ENCODE measurements at regions not wholly inside any gene's neighbourhood (a gene's known extent, or its start where the extent isn't known, plus 50 kb on each side); places are given as distances from the start of the nearest gene placed in this dataset.

DNA sequence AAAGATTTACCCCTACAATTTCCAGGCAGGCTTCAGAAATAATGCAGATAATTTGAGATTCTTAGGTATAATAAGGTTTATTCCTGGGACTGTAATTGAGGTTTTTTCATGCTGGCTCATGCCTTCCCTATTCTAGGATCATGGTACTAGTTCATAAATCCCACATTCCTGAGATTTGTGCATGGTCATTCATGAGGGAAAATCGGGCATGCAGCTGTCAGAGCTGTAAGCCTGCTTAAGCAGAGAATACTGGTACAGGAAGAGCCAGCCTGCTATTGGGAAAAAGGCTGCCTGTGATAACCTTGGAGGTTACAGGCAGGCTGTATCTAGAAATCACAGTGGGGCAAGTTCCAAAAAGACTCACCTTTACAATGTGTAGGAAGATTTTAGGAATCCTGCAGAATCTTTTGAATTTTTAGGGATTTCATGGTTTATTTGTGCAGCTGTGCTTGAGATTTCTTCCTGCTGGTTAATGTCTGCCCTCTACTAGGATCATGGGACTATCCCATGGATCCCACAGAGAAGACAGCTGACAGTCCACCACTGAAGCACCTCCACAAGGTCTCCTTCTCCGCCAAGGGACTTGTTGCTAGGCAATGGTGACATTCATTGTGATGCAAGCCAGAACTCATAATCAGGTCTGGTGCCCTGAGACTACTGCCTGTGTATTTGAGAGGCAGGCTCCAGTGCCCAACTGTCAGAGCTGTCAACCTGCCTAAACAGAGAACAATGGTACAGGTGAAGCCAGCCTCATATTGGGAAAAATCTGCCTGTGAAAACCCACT lies 646.2 kb upstream of the TSPY4 start:
- no peak for DNase-seq

DNA sequence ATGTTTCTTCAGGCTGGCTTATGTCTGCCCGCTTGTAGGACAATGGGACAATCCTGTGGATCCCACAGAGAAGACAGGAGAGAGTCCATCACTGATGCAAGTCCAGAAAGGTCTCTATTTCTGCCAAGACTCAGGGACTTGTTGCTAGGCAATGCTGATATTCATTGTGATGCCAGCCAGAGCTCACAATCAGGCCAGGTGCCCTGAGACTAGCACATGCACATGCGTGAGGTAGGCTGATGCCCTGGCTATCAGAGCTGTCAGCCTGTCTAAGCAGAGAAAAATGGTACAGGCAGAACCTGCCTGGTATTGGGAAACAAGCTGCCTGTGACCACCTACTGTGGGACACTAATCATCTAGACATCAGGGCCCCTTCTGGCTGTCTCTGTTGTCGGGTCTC lies 638.7 kb upstream of the TSPY4 start:
- DNase-seq, result no peak

DNA sequence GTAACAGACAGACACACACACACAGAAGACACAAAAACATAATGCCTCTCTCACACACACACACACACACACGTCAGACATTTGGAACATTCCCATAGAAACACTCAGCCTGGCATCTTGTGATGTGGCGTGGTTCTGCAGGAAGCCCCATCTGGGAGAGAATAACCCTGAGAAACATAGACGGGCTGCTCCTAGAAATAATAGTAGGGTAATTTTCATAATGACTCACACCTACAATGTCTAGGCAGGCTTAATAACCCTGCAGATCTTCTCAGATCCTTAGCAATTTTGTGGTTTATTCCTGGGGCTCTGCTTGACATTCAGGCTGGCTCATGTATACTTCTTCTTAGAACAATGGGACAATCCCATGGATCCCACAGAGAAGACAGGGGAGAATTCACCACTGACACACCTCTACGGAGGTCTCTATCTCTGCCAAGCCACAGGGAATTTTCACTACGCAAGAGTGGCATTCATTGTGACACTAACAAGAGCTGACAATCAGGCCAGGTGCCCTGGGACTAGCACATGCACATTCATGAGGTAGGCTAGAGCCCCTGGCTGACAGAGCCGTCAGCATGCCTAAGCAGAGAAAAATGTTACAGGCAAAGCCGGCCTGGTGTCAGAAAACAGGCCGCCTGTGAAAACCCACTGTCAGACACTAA lies 631.5 kb upstream of the TSPY4 start:
- no peak for DNase-seq

DNA sequence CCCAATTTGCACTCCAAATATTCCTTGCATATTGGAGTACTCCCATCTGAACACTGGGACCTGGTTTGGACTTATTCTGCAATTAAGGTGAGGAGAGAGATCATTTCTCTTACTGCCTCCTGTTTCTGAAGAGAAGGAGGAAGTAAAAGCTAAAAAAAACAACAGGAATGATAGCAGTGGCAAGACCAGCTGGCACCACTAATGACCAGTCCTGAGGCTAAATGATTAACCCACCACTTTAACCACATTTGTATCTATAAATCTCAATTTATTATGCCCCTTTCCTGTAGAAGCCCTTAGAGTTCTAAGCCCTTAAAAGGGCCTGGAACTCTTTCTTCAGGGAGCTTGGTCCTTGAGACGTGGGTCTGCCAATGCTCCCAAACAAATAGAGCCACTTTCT lies 625.0 kb upstream of the TSPY4 start:
- DNase-seq, result no peak

DNA sequence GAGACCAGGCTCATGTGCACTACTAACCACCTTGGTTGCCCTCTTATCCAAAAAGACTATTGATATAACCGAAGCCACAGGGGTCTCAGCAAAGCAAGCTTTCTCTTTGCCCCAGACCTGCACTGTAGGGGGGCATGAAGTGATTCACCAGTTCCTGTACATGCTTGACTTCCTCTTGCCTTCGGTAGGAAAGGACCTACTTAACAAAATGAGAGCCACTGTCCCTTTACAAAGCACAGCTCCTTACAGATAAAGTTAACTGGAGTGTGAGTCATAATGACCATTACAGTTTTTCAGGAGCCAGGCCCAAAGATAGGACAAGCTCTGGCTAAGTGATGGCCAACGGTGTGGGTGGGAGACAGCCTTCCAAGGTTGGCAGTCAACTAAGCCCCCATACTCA lies 622.0 kb upstream of the TSPY4 start:
- DNase-seq, result no peak

DNA sequence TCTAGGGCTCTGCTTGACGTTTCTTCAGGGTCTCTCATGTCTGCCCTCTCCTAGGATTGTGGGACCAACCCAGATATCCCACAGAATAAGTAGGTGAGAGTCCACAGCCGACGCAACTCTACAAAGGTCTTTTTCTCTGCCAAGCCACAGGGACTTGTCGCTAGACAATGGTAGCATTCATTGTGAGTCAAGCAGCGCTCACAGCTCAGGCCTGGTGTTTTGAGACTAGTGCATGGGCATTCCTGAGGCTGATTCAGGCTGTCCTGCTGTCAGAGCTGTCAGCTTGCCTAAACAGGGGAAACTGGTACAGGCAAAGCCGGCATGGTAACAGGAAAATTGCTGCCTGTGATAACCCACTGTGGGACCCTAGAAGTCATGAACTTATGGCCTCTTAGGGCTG lies 610.6 kb upstream of the TSPY4 start:
- DNase-seq, result no peak

DNA sequence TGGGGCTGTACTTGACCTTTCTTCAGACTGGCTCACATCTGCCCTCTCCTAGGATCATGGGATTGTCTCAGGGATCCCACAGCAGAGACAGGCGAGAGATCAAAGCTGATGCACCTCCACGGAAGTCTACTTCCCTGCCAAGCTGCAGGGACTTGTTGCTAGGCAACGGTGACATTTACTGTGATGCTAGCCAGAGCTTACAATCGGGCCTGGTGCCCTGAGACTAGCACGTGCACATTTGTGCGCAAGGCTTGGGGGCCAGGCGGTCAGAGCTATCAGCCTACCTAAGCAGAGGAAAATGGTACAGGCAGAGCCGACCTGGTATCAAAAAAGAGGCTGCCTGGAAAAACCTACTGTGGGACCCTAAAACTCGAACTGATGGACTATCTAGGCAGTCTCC lies 607.3 kb upstream of the TSPY4 start:
- no peak for DNase-seq

DNA sequence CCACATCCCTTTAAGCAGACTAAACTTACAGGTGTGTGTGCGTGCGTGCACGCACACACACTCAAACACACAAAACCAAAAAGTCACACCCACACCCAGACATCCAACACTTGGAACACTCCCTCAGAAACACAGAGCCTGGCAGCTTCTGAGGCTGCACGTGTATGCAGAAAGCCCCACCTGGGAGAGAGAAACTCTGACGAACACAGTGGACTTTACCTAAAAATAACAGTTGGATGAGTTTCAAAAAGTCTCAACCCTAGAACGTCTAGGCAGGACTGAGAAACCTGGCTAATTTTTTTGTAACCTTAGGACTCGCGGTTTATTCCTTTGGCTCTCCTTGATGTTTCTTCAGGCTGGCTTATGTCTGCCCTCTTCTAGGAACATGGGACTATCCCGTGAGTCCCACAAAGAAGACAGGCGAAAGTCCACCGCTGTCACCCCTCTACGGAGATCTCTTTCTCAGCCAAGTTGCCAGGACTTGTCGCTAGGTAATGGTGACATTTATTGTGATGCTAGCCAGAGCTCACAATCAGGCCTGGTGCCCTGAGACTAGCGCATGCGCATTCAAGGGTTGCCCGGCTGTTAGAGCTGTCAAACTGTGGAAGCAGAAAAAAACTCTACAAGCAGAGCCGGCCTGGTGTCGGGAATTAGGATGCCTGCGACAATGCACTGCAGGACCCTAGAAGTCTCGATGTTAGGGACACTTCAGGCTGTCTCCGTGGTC lies 595.8 kb upstream of the TSPY4 start:
- no peak for DNase-seq

DNA sequence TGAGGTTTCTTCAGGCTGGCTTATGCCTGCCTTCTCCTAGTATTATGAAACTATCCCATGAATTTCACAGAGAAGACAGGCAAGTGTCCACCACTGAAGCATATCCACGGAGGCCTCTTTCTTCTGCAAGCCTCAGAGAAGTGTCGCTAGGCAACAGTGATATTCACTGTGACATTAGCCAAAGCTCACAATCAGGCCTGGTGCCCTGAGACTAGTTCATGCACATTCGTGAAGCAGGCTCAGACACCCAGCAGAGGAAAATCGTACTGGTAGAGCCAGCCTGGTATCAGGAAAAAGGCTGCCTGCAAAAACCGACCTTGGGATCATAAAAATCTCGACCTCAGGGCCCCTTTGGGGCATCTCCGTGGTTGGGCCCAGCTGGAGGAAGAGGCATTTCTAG lies 573.1 kb upstream of the TSPY4 start:
- no peak for DNase-seq

DNA sequence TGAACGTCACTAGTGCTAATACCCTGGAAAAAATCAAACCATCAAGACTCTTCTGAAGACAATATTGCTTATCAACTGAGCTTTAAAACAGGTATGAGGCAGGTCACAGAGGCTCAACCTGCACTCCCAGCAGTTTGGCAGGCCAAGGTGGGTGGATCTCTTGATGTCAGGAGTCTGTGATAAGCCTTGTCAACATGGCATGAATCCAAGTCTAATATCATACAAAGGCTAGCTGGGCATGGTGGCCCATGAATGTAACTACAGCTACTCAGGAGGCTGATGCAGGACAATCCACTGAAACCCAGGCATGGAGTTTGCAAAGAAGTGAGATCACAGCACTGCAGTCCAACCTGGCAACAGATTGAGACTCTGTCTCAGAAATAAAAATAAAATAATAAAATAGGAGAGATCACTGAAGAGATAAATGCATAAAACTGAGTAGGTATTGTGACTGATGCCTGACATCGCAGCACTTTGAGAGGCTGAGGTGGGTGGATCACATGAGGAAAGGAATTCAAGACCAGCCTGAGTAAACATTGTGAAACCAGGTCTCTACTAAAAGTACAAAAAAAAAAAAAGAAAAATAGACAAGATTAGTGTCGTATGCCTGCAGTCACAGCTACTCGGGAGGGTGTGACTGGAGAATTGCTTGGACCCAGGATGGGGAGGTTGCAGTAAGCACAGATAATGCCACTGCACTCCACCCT lies 555.9 kb upstream of the TSPY4 start:
- no peak for DNase-seq

DNA sequence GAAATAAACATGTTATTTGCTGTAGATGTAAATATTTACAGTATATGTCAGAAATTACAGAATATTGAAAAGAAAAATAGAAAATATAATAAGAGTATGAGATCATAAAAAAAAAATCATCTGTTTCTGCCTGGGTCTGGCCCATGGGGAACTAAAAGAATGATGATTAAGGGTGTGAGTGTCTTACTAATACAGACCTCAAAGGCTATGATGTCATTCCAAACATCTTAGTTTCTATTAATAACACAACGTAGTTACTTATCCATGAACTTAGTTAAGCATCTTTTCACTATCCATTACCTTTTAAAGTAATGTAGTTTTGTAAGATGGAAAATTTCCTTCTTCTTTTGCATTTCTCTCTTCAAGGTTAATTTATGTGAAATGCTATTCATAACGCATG lies 542.7 kb upstream of the TSPY4 start:
- no peak for DNase-seq

DNA sequence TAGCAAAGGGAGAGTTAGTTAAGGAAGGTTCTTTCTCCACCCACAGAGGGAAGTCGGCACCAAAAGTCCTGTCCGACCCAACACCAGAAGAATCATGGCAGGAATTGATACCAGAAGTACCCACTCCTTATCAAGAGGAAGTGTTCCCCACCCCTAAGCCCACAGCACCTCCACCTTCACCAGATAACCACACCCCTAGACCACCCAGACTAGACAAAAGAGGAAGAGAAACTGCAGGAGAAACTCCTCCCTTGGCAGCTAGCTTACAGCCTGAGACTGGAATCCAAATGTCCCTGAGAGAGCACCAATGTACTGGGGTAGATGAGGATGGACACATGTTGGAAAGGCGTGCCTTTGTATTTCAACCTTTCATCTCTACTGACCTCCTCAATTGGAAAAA lies 532.9 kb upstream of the TSPY4 start:
- no peak for DNase-seq

DNA sequence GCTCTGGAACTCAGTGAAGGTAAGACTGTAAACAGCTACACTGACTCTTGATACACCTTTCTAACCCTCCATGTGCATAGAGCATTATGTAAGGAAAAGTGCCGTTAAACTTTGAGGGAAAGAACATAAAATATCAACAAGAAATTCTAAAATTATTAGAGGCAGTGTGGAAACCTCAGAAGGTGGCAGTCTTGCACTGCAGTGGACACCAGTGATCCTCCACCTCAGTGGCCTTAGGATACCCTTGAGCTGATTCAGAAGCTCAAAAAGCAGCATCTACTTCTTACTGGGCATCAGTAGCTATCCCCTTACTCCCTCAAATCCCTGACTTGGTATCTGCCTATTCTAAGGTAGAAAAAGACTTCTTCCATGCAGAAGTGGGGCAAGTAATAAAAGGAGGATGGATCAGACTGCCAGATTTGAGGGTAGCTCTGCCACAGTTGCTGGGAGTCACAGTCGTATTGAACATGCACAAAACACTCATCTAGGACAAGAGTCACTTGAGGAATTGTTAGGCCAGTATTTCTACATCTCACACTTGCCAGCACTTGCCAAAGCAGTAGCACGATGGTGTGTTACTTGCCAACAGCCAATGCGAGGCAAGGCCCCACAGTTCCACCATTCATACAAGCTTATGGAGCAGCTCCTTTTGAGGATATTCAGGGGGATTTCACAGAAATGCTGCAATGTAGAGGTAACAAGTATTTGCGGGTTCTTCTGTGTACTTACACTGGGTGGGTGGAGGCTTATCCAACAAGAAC lies 529.4 kb upstream of the TSPY4 start:
- DNase-seq, result no peak

DNA sequence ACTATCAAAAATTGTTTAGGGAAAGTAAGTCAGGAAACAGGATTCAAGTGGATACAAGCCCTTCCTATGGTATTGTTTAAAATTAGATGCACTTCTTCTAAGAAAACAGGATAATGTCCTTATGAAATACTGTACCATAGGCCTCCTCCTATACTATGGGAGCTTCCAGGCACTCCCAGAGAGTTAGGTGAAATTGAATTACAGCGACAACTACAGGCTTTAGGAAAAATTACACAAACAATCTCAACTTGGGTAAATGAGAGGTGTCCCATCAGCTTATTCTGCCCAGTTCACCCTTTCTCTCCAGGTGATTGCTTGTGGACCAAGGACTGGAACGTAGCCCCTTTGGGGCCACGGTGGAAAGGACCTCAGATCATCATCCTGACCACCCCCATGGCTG lies 528.7 kb upstream of the TSPY4 start:
- DNase-seq, result no peak

DNA sequence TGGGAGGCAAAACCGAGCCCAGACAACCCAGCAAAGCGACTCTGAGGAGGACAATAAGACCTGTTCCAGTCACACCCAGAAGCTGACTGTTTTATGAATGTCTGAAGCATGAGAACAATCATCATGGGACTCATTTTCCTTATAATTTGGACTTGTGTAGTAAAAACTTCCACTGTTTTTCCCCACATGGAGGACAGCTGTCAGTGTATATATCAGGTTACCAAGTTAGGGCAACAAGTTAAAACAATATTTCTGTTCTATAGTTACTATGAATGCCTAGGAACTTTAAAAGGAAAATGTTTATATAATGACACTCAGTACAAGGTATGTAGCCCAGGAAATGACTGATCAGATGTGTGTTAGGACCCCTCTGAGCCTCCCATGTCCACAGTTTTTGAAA lies 528.2 kb upstream of the TSPY4 start:
- DNase-seq, result no peak

DNA sequence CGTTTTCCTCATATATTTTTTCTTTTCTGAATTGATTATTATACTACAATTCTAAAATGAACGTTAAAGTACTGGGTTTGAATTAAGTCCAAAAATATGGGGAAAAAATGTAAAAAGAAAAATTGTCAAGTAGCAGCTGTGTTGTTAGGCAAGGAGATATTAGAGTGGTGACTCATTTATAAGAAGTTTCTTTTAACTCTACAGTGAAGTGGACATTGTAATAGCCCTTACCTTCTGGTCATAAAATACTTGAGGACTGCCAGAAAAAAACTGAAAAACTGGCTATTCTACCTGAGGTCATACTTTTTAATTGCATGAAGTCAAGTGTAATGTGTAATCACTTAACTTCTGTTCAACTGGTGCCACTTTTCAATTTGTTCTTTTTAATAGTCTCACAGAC lies 523.1 kb upstream of the TSPY4 start:
- DNase-seq, result no peak

DNA sequence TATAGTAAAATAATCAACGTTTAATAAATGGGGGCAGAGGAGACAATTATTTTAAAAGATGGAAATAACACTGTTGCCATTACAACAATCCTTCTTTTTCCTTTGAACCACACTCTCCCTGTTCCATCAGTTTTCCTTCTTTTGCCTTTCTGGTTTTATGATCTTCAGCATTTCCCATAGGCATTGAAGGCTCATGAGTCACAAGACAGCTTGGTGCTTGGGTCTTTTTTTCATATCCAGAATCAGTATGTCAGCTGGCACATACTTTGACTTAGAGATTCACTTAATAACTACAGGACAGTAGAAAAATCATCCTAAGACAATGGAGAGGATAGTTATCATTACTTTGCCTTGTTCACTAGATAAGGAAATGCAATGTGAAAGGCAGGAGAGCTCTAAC lies 521.6 kb upstream of the TSPY4 start:
- no peak for DNase-seq

DNA sequence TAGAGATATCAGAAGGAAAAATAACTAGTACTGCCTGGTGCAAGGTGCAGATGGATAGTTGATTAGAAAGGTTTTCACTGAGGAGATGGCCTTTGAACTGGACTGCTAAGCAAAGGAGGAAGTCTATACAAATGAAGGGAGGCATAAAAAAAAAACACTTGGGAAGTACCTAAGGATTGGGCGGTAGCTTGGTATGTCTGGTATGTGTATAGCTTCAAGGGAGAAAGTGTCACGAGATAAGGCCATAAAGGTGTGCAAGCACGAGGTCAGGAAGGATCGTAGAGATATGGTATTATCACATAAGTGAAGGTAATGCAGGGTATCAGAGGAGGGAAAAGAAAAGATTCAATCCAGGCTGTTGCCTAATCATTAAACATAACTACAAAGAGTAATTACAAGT lies 517.2 kb upstream of the TSPY4 start:
- no peak for DNase-seq

DNA sequence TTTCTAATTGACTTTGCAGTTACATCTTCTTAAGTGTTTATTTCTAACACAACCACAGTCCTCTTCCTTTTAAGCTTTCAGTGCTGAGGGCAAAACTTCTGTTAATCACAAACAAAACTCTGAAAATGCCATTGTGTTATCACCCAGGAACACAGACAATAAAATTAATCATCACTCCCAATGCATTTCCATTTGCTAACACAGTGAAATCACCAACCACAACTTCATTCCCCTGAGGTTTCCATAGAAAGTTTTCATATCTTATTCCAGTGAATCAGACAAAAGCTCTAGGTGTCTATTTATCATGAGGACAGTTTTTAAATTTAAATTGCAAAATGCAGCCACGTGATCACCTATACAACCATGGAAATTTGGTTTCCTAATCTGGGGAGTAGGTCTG lies 516.2 kb upstream of the TSPY4 start:
- DNase-seq, result no peak

DNA sequence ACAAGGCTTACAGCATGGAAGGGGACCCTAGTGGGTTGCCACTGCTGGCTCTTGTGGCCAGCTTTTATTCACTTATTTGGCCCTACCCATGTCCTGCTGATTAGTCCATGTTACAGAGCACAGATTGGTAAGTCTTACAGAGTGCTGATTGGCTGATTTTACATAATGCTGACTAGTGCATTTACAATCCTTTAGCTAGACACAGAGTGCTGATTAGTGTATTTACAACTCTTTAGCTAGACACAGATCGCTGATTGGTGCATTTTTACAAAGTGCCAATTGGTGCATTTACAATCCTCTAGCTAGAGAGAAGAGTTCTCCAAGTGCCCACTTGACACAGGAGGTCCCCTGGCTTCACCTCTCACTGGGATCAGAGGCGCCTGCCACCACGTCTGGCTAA lies 485.0 kb upstream of the TSPY4 start:
- no peak for DNase-seq

DNA sequence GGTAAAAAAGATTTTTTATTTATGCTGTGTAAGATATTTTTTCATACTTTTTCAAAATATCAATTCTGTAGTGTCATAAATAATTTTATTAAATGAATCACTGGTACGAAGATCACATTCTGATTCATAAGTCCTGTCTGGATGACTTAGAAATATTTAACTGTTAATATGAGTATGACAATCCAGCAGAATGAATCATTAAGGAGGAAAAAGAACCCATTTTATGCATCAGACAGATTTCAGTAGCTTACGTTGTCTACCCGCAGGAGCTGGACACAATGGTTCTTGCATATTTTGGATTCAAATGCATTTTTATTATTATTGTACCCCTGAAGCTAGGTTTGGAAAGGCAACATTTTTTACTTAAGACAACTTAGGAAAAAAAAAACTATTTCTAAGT lies 448.9 kb upstream of the TSPY4 start:
- DNase-seq, result no peak

DNA sequence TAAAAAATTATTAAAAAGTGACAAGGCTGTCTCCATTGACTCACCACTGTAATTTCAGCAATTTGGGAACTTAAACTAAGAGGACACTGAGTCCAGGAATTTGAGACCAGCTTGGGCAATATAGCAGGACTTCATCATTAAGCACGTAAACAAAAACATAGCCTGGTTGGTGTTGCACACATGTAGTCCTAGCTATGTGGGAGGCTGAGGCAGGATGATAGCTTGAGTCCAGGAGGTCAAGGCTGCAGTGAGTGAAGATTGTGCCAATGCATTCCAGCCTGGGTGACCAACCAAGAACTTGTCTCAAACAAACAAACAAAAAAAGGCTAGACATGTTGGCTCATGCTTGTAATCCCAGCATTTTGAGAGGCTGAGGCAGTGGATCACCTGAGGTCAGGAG lies 439.4 kb upstream of the TSPY4 start:
- DNase-seq, result no peak

DNA sequence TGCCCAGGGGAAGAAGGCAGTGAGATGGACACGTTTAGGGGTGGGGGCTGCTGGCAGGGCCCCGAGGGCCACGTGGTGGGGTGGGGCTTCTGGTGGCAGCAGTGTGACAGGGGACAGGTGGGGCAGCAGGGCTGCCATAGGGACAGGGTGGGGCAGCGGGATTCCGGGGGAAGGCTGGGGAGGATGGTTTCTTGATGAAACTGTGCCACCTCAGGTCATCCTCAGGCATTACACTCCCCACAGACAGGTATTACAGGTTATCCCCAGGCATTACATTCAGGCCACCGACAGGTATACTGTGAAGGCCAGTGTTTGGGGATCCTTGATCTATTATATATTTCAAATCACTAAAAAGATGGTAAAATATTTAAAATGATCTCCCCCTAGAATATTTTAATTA lies 432.1 kb upstream of the TSPY4 start:
- no peak for DNase-seq

Measured in stimulated activated CD4-positive, alpha-beta T cell treated with anti-CD3 and anti-CD28 coated beads, Interleukin-1b, Interleukin-23, amount 100 ng/mL, for 48 hours (primary cell).